Right atrium auricular region (tissue), 2 donors: ENCODE measurements at regions not wholly inside any gene's neighbourhood (a gene's known extent, or its start where the extent isn't known, plus 50 kb on each side); places are given as distances from the start of the nearest gene placed in this dataset.

ENCODE experiments used
- DNase-seq: peaks from one replicate; pipeline ENCODE4 v3.0.0-alpha.2; 2019; ENCODE audit warnings: low spot score
- H3K27ac ChIP-seq, 2 donors: fragments of 200-600 bp; sonication (generic); 1 replicate in 1 of 2; 2 replicates in 1 of 2; pipeline ENCODE4 v1.5.1; 2016 to 2019
- H3K27me3 ChIP-seq, 2 donors: fragments of 200-600 bp; sonication (generic); one replicate each; pipeline versions ENCODE4 v1.5.1 to v1.6.0; 2017 to 2019
- H3K36me3 ChIP-seq: fragments of 200-600 bp; sonication (generic); one replicate; pipeline ENCODE4 v1.5.1; 2016
- H3K4me1 ChIP-seq, 2 donors: fragments of 200-600 bp; sonication (generic); one replicate each; pipeline versions ENCODE4 v1.5.1 to v1.6.0; 2017 to 2019
- H3K4me3 ChIP-seq, 2 donors: fragments of 200-600 bp; sonication (generic); 1 replicate in 1 of 2; 2 replicates in 1 of 2; pipeline ENCODE4 v1.5.1; 2017 to 2019; ENCODE audit warnings: mild to moderate bottlenecking in 1 of 2, moderate library complexity in 1 of 2
- H3K9me3 ChIP-seq, 2 donors: fragments of 200-600 bp; sonication (generic); one replicate each; pipeline ENCODE4 v1.5.1; 2019
- TF ChIP-seq, protein P1 (sequence below), 2 donors: fragments of 200-600 bp; sonication (generic); IDR thresholded peaks; one replicate each; pipeline ENCODE4 v1.5.1; 2019; ENCODE audit warnings: antibody characterized with exemption in 2 of 2

DNA sequence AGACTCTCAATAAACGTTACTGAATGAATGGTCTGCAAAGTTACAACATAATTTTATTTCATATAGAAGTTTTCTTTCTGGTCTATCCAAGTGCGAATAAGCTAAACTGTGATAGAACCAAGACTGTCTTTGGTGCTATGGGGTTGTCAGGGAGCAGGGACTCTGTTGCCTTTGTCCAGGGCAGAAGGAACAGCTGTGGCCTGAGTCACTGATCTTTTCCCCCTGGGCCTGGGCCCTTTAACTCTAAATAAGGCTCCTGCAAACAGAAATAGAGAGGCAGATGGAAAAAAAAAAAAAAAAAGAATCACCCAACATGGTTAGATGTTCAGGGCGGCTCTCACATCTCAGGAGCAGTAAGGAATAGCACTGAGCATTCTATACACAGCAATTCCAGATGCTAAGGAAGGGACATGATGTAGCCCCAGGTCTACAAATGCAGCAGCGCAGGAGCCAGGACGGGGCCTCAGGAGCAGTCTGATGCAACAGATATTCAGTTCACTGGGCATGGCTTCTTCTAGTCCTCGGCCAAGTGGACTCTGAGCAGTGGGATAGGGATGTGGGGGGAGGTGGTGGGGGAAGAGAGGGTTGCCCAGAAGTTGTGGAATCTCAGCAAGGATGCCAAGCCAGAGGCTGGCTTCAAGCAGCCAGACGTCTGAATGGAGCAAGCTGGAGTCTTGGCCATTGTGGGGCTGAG lies 247.1 kb upstream of the SIX2 start:
- Histone ChIP-seq H3K4me3 (no peak overlapping the region), H3K4me1 (peaks cover 0 to 22% of the 10 kb centered on the region in 2 donors), H3K27me3 (no peaks in the 10 kb centered on the region), H3K9me3 (no peaks in the 10 kb centered on the region), H3K36me3 (no peaks in the 10 kb centered on the region), H3K27ac (peak overlapping the region; percentile 21 to 27)
- DNase-seq: no peak
- TF ChIP-seq, protein P1, sequence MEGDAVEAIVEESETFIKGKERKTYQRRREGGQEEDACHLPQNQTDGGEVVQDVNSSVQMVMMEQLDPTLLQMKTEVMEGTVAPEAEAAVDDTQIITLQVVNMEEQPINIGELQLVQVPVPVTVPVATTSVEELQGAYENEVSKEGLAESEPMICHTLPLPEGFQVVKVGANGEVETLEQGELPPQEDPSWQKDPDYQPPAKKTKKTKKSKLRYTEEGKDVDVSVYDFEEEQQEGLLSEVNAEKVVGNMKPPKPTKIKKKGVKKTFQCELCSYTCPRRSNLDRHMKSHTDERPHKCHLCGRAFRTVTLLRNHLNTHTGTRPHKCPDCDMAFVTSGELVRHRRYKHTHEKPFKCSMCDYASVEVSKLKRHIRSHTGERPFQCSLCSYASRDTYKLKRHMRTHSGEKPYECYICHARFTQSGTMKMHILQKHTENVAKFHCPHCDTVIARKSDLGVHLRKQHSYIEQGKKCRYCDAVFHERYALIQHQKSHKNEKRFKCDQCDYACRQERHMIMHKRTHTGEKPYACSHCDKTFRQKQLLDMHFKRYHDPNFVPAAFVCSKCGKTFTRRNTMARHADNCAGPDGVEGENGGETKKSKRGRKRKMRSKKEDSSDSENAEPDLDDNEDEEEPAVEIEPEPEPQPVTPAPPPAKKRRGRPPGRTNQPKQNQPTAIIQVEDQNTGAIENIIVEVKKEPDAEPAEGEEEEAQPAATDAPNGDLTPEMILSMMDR (IDR thresholded peaks at IDR 0.05): no peak

GRCh38 chr2:45255563-45255962 lies 246.3 kb upstream of the SIX2 start:
- no peaks in the 10 kb centered on the region for H3K36me3 ChIP-seq
- no peaks in the 10 kb centered on the region for H3K27me3 ChIP-seq
- H3K27ac ChIP-seq: no peak overlapping the region
- TF ChIP-seq, protein P1 (IDR thresholded peaks at IDR 0.05): no peak
- H3K4me3 ChIP-seq: no peak overlapping the region
- no peak for DNase-seq
- H3K4me1 ChIP-seq: peaks cover 0 to 22% of the 10 kb centered on the region in 2 donors
- no peaks in the 10 kb centered on the region for H3K9me3 ChIP-seq

GRCh38 chr2:45254025-45254424 lies 244.8 kb upstream of the SIX2 start:
- Histone ChIP-seq H3K4me1 (peaks cover 0 to 21% of the 10 kb centered on the region in 2 donors), H3K9me3 (no peaks in the 10 kb centered on the region), H3K36me3 (no peaks in the 10 kb centered on the region), H3K27ac (no peak overlapping the region), H3K4me3 (no peak overlapping the region), H3K27me3 (no peaks in the 10 kb centered on the region)
- TF ChIP-seq, protein P1 (IDR thresholded peaks at IDR 0.05): no peak
- DNase-seq: no peak

DNA sequence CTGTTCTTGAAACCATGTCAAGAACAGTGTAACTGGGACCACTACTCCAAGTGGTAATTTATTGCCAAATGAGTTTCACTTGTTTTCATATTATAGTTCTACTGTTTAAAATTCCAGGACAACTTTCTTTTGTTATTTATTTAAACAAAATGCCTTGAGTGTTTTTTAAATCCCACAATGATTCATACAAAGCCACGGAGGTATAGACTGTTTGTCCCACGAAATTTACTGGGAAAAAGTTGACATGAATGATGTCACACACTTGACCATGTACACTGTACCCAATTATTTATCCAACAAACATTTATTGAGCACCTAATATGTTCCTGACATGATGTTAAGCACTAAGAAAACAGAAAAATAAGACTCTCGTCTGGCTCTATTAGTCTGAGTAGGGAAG lies 243.9 kb upstream of the SIX2 start:
- H3K27me3 ChIP-seq: no peaks in the 10 kb centered on the region
- DNase-seq: no peak
- TF ChIP-seq, protein P1 (IDR thresholded peaks at IDR 0.05): no peak

GRCh38 chr2:45250176-45250575 lies 240.9 kb upstream of the SIX2 start:
- Histone ChIP-seq H3K4me1 (no peaks in the 10 kb centered on the region), H3K27ac (no peak overlapping the region), H3K27me3 (no peaks in the 10 kb centered on the region), H3K36me3 (no peaks in the 10 kb centered on the region), H3K9me3 (no peaks in the 10 kb centered on the region), H3K4me3 (no peak overlapping the region)
- DNase-seq: no peak
- TF ChIP-seq, protein P1 (IDR thresholded peaks at IDR 0.05): no peak

More for the DNA sequence above, 243.9 kb upstream of the SIX2 start:
- Histone ChIP-seq H3K36me3 (no peaks in the 10 kb centered on the region), H3K4me3 (no peak overlapping the region), H3K27ac (no peak overlapping the region), H3K4me1 (peaks cover 0 to 14% of the 10 kb centered on the region in 2 donors), H3K9me3 (no peaks in the 10 kb centered on the region)

GRCh38 chr2:45248214-45248613 lies 239.0 kb upstream of the SIX2 start:
- H3K4me3 ChIP-seq: no peak overlapping the region
- no peaks in the 10 kb centered on the region for H3K36me3 ChIP-seq
- DNase-seq: no peak
- H3K4me1 ChIP-seq: no peaks in the 10 kb centered on the region
- TF ChIP-seq, protein P1 (IDR thresholded peaks at IDR 0.05): no peak
- no peaks in the 10 kb centered on the region for H3K27me3 ChIP-seq
- no peak overlapping the region for H3K27ac ChIP-seq
- H3K9me3 ChIP-seq: no peaks in the 10 kb centered on the region
